Stimulated activated naive CD8-positive, alpha-beta T cell treated with anti-CD3 and anti-CD28 coated beads, Interleukin-15, Interleukin-2, amounts not matched to agents 100 U/mL and 50 U/mL, for 24 hours (primary cell): ENCODE measurements at regions not wholly inside any gene's neighbourhood (a gene's known extent, or its start where the extent isn't known, plus 50 kb on each side); places are given as distances from the start of the nearest gene placed in this dataset.
"Not testable (repeated sequence)": the region's sequence is repeated elsewhere in the genome, so short reads cannot be mapped to it uniquely, and the experiment has no call there.

ENCODE experiments used
- ATAC-seq: fragments of 150-1000 bp; cut with Tn5 transposase; one replicate; pipeline ENCODE4 v1.10.0; 2021
- DNase-seq: peaks from one replicate; pipeline ENCODE4 v3.0.0; 2021

GRCh38 chr21:28522014-28522799 is 470.5 kb downstream of the LTN1 start:
- DNase-seq (no peak), ATAC-seq (no peak)

GRCh38 chr21:28518630-28519029 is 474.0 kb downstream of the LTN1 start:
- ATAC-seq: no peak

GRCh38 chr21:28516991-28517592 is 475.6 kb downstream of the LTN1 start:
- ATAC-seq (peak; percentile 98), DNase-seq (peak; percentile 68)

More at GRCh38 chr21:28518630-28519029, 474.0 kb downstream of the LTN1 start:
- DNase-seq: no peak

GRCh38 chr21:28516021-28516420 is 476.7 kb downstream of the LTN1 start:
- ATAC-seq (no peak), DNase-seq (no peak)

- ATAC-seq (no peak), DNase-seq (no peak)
Measured at GRCh38 chr21:28513428-28513827, 479.2 kb downstream of the LTN1 start.

- DNase-seq: no peak
- ATAC-seq: no peak
Measured at GRCh38 chr21:28509031-28509430, 483.6 kb downstream of the LTN1 start.

- ATAC-seq (no peak), DNase-seq (no peak)
Measured at GRCh38 chr21:28508126-28508525, 484.6 kb downstream of the LTN1 start.

- DNase-seq: no peak
- ATAC-seq: no peak
Measured at GRCh38 chr21:28496517-28496916, 496.2 kb downstream of the LTN1 start.

- DNase-seq (no peak), ATAC-seq (no peak)
Measured at GRCh38 chr21:28492127-28492526, 500.6 kb downstream of the LTN1 start.

GRCh38 chr21:28489821-28490350 is 502.8 kb downstream of the LTN1 start:
- ATAC-seq (no peak), DNase-seq (no peak)

GRCh38 chr21:28489162-28489561 is 503.5 kb downstream of the LTN1 start:
- ATAC-seq (no peak), DNase-seq (no peak)

- DNase-seq (no peak), ATAC-seq (no peak)
Measured at GRCh38 chr21:28487455-28488070, 505.1 kb downstream of the LTN1 start.

GRCh38 chr21:28485301-28486022 is 507.2 kb downstream of the LTN1 start:
- no peak for ATAC-seq
- DNase-seq: no peak

GRCh38 chr21:28483301-28484035 is 509.2 kb downstream of the LTN1 start:
- DNase-seq (no peak), ATAC-seq (no peak)

GRCh38 chr21:28482657-28483056 is 510.0 kb downstream of the LTN1 start:
- ATAC-seq: no peak

GRCh38 chr21:28480470-28480869 is 512.2 kb downstream of the LTN1 start:
- no peak for ATAC-seq

More at GRCh38 chr21:28482657-28483056, 510.0 kb downstream of the LTN1 start:
- DNase-seq: no peak

GRCh38 chr21:28473530-28474220 is 519.0 kb downstream of the LTN1 start:
- DNase-seq: no peak
- no peak for ATAC-seq

More at GRCh38 chr21:28480470-28480869, 512.2 kb downstream of the LTN1 start:
- no peak for DNase-seq

GRCh38 chr21:28472543-28472942 is 520.1 kb downstream of the LTN1 start:
- ATAC-seq, DNase-seq: not testable (repeated sequence)

GRCh38 chr21:28464988-28465387 is 527.7 kb downstream of the LTN1 start:
- ATAC-seq (no peak), DNase-seq (no peak)

- ATAC-seq: no peak
- no peak for DNase-seq
Measured at GRCh38 chr21:28464095-28464494, 528.6 kb downstream of the LTN1 start.

- ATAC-seq: no peak
- DNase-seq: no peak
Measured at GRCh38 chr21:28459193-28459592, 533.5 kb downstream of the LTN1 start.
